Heart left ventricle (tissue), 16 donors: ENCODE measurements at regions not wholly inside any gene's neighbourhood (a gene's known extent, or its start where the extent isn't known, plus 50 kb on each side); places are given as distances from the start of the nearest gene placed in this dataset.

Experiments used
- ATAC-seq, 4 donors: fragments of 200-7000 bp; cut with Tn5 transposase; one replicate each; pipeline ENCODE4 v1.9.1; 2020 to 2022; ENCODE audit warnings: moderate library complexity in 4 of 4, mild to moderate bottlenecking in 3 of 4, moderate number of reproducible peaks in 1 of 4
- DNase-seq, 5 donors: peaks; one replicate each; pipeline ENCODE4 v3.0.0-alpha.2; 2020
- H3K27ac ChIP-seq, 12 donors: fragments of 200-600 bp; sonication (generic) in 4 of 12; one replicate each; pipeline versions ENCODE4 v1.5.0 to v1.8.0; 2016 to 2022; ENCODE audit warnings: mild to moderate bottlenecking in 2 of 12
- H3K27me3 ChIP-seq, 9 donors: fragments of 200-600 bp; sonication (generic) in 2 of 9; one replicate each; pipeline versions ENCODE4 v1.5.1 to v1.8.0; 2016 to 2022; ENCODE audit warnings: mild to moderate bottlenecking in 3 of 9
- H3K36me3 ChIP-seq, 9 donors: fragments of 200-600 bp; sonication (generic) in 2 of 9; one replicate each; pipeline versions ENCODE4 v1.5.0 to v1.8.0; 2018 to 2022; ENCODE audit warnings: mild to moderate bottlenecking in 2 of 9
- H3K4me1 ChIP-seq, 12 donors: fragments of 200-600 bp; sonication (generic) in 4 of 12; one replicate each; pipeline versions ENCODE4 v1.5.0 to v1.8.0; 2016 to 2022; ENCODE audit warnings: mild to moderate bottlenecking in 3 of 12
- H3K4me3 ChIP-seq, 12 donors: fragments of 200-600 bp; sonication (generic) in 4 of 12; one replicate each; pipeline versions ENCODE4 v1.5.0 to v1.8.0; 2017 to 2022; ENCODE audit warnings: mild to moderate bottlenecking in 9 of 12, moderate library complexity in 4 of 12
- H3K9me3 ChIP-seq, 12 donors: fragments of 200-600 bp; sonication (generic) in 4 of 12; one replicate each; pipeline versions ENCODE4 v1.5.0 to v1.8.0; 2016 to 2022; ENCODE audit warnings: mild to moderate bottlenecking in 1 of 12
- CTCF ChIP-seq, 12 donors: fragments of 200-600 bp; sonication (generic) in 4 of 12; IDR thresholded peaks; one replicate each; pipeline versions ENCODE4 v1.5.0 to v1.8.0; 2018 to 2022; ENCODE audit warnings: antibody characterized with exemption in 12 of 12, mild to moderate bottlenecking in 5 of 12
- POLR2A ChIP-seq, 2 donors: fragments of 450-650 bp; IDR thresholded peaks; one replicate each; pipeline ENCODE4 v1.6.1; 2017; ENCODE audit warnings: antibody characterized with exemption in 2 of 2, mild to moderate bottlenecking in 2 of 2, moderate library complexity in 2 of 2
- WGBS, 4 donors: extraction: QIAGEN DNeasy Blood & Tissue Kit in 2 of 4; methylation state at CpG; one replicate each; pipeline versions ENCODE4 v1.1.5 to v1.1.7; 2013 to 2018; 5-methylcytosine and 5-hydroxymethylcytosine counted together
- intact Hi-C, 10 donors: fragments of 100-400 bp; cut with DNase I; formaldehyde crosslinking; loops; one replicate each; pipeline versions ENCODE4 v1.11.1 to v1.14.2; 2022
- donor health status: ischemic (EF 13 %, LVEDD 7.1; RV severe dilation, severe dysfunction).
- donor health status: healthy with polysubstance abuse.
- donor health status: DM: no; HTN: yes; CAD: no.
- donor health status: DM: no; HTN: no; CAD: no.
- donor health status: ischemic (EF 25% LVEDD 6.9; RV normal size, moderate dysfunction).
- donor health status: ischemic (EF 25% LVEDD 5.7; RV mildly dilated, moderate dysfunction).
- donor health status: healthy.
- donor health status: DM: yes; HTN: yes; CAD: no.
- donor health status: ischemic (EF 35%, LVEDD 5.7; RV mildly dilated, moderate dysfunction).
- donor health status: nonischemic (EF 11% LVEDD 7.7; RV severe dilation, severe dysfunction).
- donor health status: DM: yes; HTN: yes; CAD: no.
- donor health status: PGD.
- donor health status: ischemic (EF 29% LVEDD 5.4; RV normal size, mild dysfunction).
- donor health status: nonischemic (EF 23%, LVEDD 6.1; RV moderate dilation, normal function).

- no peak for TF ChIP-seq CTCF (IDR thresholded peaks at IDR 0.05)
- no peak for TF ChIP-seq POLR2A (IDR thresholded peaks at IDR 0.05)
- intact Hi-C loops: no loop called here
- H3K9me3 ChIP-seq: peaks cover 0 to 7% (median 0%) of the 10 kb centered on the region in 12 donors
- no peak overlapping the region for H3K4me3 ChIP-seq
- ATAC-seq: no peak
- no peaks in the 10 kb centered on the region for H3K36me3 ChIP-seq
- DNase-seq: no peak
- no peaks in the 10 kb centered on the region for H3K4me1 ChIP-seq
- no peaks in the 10 kb centered on the region for H3K27me3 ChIP-seq
- WGBS, 4 donors: 81 to 100% (median 91%) methylated on average over 3 of the region's 3 CpGs
- H3K27ac ChIP-seq: no peak overlapping the region
Measured at GRCh38 chr2:192315543-192315942, 120.8 kb upstream of the TMEFF2 start.

- Histone ChIP-seq H3K27me3 (no peaks in the 10 kb centered on the region), H3K4me1 (no peaks in the 10 kb centered on the region), H3K4me3 (no peak overlapping the region), H3K36me3 (no peaks in the 10 kb centered on the region), H3K27ac (no peak overlapping the region), H3K9me3 (peaks cover 0 to 7% (median 0%) of the 10 kb centered on the region in 12 donors)
- DNase-seq (peak in 2 of 5 donors; percentile 7 to 47), ATAC-seq (peak in 1 of 4 donors; percentile 24)
- TF ChIP-seq POLR2A (IDR thresholded peaks at IDR 0.05) (no peak), CTCF (IDR thresholded peaks at IDR 0.05) (no peak)
- intact Hi-C loops: no loop called here
- WGBS, 4 donors: 89 to 92% (median 90%) methylated on average over 20 to 26 of the region's 26 CpGs
Measured at GRCh38 chr2:192314800-192315481, 120.2 kb upstream of the TMEFF2 start.

GRCh38 chr2:192313773-192314172 lies 119.0 kb upstream of the TMEFF2 start:
- ATAC-seq (no peak), DNase-seq (peak in 1 of 5 donors; percentile 15)
- intact Hi-C loops: no loop called here
- no peak overlapping the region for H3K4me3 ChIP-seq
- no peak overlapping the region for H3K27ac ChIP-seq
- H3K9me3 ChIP-seq: peaks cover 0 to 7% (median 0%) of the 10 kb centered on the region in 12 donors
- TF ChIP-seq CTCF (IDR thresholded peaks at IDR 0.05): no peak
- no peak for TF ChIP-seq POLR2A (IDR thresholded peaks at IDR 0.05)
- no peaks in the 10 kb centered on the region for H3K4me1 ChIP-seq
- no peaks in the 10 kb centered on the region for H3K36me3 ChIP-seq
- WGBS, 4 donors: 83 to 93% (median 90%) methylated on average over 5 to 8 of the region's 8 CpGs
- H3K27me3 ChIP-seq: no peaks in the 10 kb centered on the region

- ATAC-seq (no peak), DNase-seq (no peak)
- intact Hi-C loops: no loop called here
- 78 to 88% (median 83%) methylated on average over 2 of the region's 2 CpGs for WGBS, 4 donors
- no peaks in the 10 kb centered on the region for H3K36me3 ChIP-seq
- H3K27ac ChIP-seq: no peak overlapping the region
- H3K27me3 ChIP-seq: no peaks in the 10 kb centered on the region
- TF ChIP-seq CTCF (IDR thresholded peaks at IDR 0.05): no peak
- no peak for TF ChIP-seq POLR2A (IDR thresholded peaks at IDR 0.05)
- no peak overlapping the region for H3K4me3 ChIP-seq
- no peaks in the 10 kb centered on the region for H3K4me1 ChIP-seq
- H3K9me3 ChIP-seq: peaks cover 0 to 7% (median 0%) of the 10 kb centered on the region in 12 donors
Measured at GRCh38 chr2:192311701-192312460, 117.1 kb upstream of the TMEFF2 start.
